ENCODE measurements at regions not wholly inside any gene's neighbourhood (a gene's known extent, or its start where the extent isn't known, plus 50 kb on each side); places are given as distances from the start of the nearest gene placed in this dataset.
A peak's percentile ranks its signal among the peaks of the same experiment; 100 is the strongest.
"Not testable (repeated sequence)": the region's sequence is repeated elsewhere in the genome, so short reads cannot be mapped to it uniquely, and the experiment has no call there.

GRCh38 chr2:87429206-87429930 lies 318.5 kb upstream of the PLGLB2 start:
- H3K36me3 ChIP-seq (ENCODE audit: control insufficient read depth in 1 of 2, insufficient read depth in 2 of 2, low read length in 1 of 2): not testable (repeated sequence)

GRCh38 chr2:87429931-87430275 lies 318.0 kb upstream of the PLGLB2 start:
- intact Hi-C loops (cut with DNase I); H3K9me3 ChIP-seq (ENCODE audit: control insufficient read depth, low read length); H3K27me3 ChIP-seq (ENCODE audit: control insufficient read depth in 1 of 2, insufficient read depth in 2 of 2, low read length in 1 of 2); H3K36me3 ChIP-seq (ENCODE audit: control insufficient read depth in 1 of 2, insufficient read depth in 2 of 2, low read length in 1 of 2); H3K4me1 ChIP-seq (ENCODE audit: control insufficient read depth in 1 of 2, insufficient read depth in 2 of 2, low read length in 2 of 2); ATAC-seq (ENCODE audit: low FRiP score); DNase-seq; H3K4me3 ChIP-seq (ENCODE audit: low read length in 2 of 2); H3K27ac ChIP-seq (ENCODE audit: low read depth in 1 of 2, low read length in 2 of 2): not testable (repeated sequence)
- 89 to 97% methylated on average over 3 of the region's 4 CpGs for WGBS, 2 donors

More at GRCh38 chr2:87429206-87429930, 318.5 kb upstream of the PLGLB2 start:
- H3K9me3 ChIP-seq (ENCODE audit: control insufficient read depth, low read length); H3K27ac ChIP-seq (ENCODE audit: low read depth in 1 of 2, low read length in 2 of 2); ATAC-seq (ENCODE audit: low FRiP score); intact Hi-C loops (cut with DNase I); H3K4me1 ChIP-seq (ENCODE audit: control insufficient read depth in 1 of 2, insufficient read depth in 2 of 2, low read length in 2 of 2); DNase-seq; H3K4me3 ChIP-seq (ENCODE audit: low read length in 2 of 2); H3K27me3 ChIP-seq (ENCODE audit: control insufficient read depth in 1 of 2, insufficient read depth in 2 of 2, low read length in 1 of 2): not testable (repeated sequence)
- WGBS, 2 donors: 85 to 96% methylated on average over 8 to 9 of the region's 9 CpGs

DNA sequence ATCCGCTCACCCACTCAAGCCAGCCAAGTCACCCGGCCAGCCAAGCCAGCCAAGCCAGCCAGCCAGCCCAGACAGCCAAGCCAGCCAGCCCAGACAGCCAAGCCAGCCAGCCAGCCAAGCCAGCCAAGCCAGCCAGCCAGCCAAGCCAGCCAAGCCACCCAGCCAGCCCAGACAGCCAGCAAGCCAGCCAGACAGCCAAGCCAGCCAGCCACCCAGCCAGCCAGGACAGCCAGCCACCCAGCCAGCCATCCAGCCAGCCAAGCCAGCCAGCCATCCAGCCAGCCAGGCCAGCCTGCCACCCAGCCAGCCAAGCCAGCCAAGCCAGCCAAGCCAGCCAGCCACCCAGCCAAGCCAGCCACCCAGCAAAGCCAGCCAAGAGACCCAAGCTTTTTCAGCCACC lies 316.8 kb upstream of the PLGLB2 start:
- WGBS, 2 donors: 83% methylated on average over 1 of the region's 2 CpGs; no CpG with 5 or more reads in 1 of the 2 donors
- DNase-seq; H3K9me3 ChIP-seq (ENCODE audit: control insufficient read depth, low read length); intact Hi-C loops (cut with DNase I); H3K4me1 ChIP-seq (ENCODE audit: control insufficient read depth in 1 of 2, insufficient read depth in 2 of 2, low read length in 2 of 2); H3K27me3 ChIP-seq (ENCODE audit: control insufficient read depth in 1 of 2, insufficient read depth in 2 of 2, low read length in 1 of 2); H3K4me3 ChIP-seq (ENCODE audit: low read length in 2 of 2); H3K27ac ChIP-seq (ENCODE audit: low read depth in 1 of 2, low read length in 2 of 2); H3K36me3 ChIP-seq (ENCODE audit: control insufficient read depth in 1 of 2, insufficient read depth in 2 of 2, low read length in 1 of 2); ATAC-seq (ENCODE audit: low FRiP score): not testable (repeated sequence)

GRCh38 chr2:87432711-87433453 lies 315.0 kb upstream of the PLGLB2 start:
- intact Hi-C loops (cut with DNase I); H3K27ac ChIP-seq (ENCODE audit: low read depth in 1 of 2, low read length in 2 of 2); H3K36me3 ChIP-seq (ENCODE audit: control insufficient read depth in 1 of 2, insufficient read depth in 2 of 2, low read length in 1 of 2); H3K4me1 ChIP-seq (ENCODE audit: control insufficient read depth in 1 of 2, insufficient read depth in 2 of 2, low read length in 2 of 2); DNase-seq; ATAC-seq (ENCODE audit: low FRiP score); H3K9me3 ChIP-seq (ENCODE audit: control insufficient read depth, low read length); H3K27me3 ChIP-seq (ENCODE audit: control insufficient read depth in 1 of 2, insufficient read depth in 2 of 2, low read length in 1 of 2); H3K4me3 ChIP-seq (ENCODE audit: low read length in 2 of 2): not testable (repeated sequence)
- 71 to 74% methylated on average over 1 of the region's 2 CpGs for WGBS, 2 donors

- H3K27ac ChIP-seq (ENCODE audit: low read depth in 1 of 2, low read length in 2 of 2); DNase-seq; ATAC-seq (ENCODE audit: low FRiP score); H3K9me3 ChIP-seq (ENCODE audit: control insufficient read depth, low read length); H3K27me3 ChIP-seq (ENCODE audit: control insufficient read depth in 1 of 2, insufficient read depth in 2 of 2, low read length in 1 of 2); intact Hi-C loops (cut with DNase I); H3K4me3 ChIP-seq (ENCODE audit: low read length in 2 of 2); H3K36me3 ChIP-seq (ENCODE audit: control insufficient read depth in 1 of 2, insufficient read depth in 2 of 2, low read length in 1 of 2); H3K4me1 ChIP-seq (ENCODE audit: control insufficient read depth in 1 of 2, insufficient read depth in 2 of 2, low read length in 2 of 2): not testable (repeated sequence)
- WGBS, 2 donors: 98 to 99% methylated on average over 3 of the region's 4 CpGs
These were observed 311.9 kb upstream of the PLGLB2 start for GRCh38 chr2:87436007-87436406.

DNA sequence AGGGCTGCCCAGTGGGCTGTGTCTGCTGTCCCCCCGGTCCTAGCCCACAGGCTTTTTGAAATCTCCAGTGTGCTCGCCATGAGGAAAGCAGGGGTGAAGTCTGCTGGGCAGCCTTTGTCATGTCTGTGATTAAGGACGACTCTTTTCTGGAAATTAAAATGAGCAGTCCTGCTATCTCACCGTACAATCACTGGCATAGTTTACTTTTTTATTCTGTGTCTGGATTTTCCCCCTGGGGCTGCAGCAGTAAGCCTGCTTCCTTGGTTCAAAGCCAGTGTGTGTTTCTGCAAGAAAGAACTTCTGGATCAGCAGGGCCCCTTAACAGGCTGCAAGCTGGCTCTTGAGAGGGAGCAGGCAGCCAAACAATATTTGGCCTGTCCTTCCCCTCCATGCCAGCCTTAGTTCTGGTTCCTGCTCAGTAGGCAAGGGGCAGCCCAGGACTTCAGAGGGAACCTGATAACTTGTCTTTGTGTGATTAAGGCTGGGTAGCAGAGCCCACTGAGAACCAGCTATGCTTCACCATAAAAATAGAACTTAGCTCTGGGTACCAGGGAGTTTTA lies 310.1 kb upstream of the PLGLB2 start:
- not testable (repeated sequence) for DNase-seq
- peak; percentile 39 for ATAC-seq (ENCODE audit: low FRiP score)

GRCh38 chr2:87438780-87439454 lies 309.0 kb upstream of the PLGLB2 start:
- intact Hi-C loops (cut with DNase I); H3K27ac ChIP-seq (ENCODE audit: low read depth in 1 of 2, low read length in 2 of 2); H3K27me3 ChIP-seq (ENCODE audit: control insufficient read depth in 1 of 2, insufficient read depth in 2 of 2, low read length in 1 of 2); ATAC-seq (ENCODE audit: low FRiP score); H3K4me3 ChIP-seq (ENCODE audit: low read length in 2 of 2); H3K4me1 ChIP-seq (ENCODE audit: control insufficient read depth in 1 of 2, insufficient read depth in 2 of 2, low read length in 2 of 2); H3K36me3 ChIP-seq (ENCODE audit: control insufficient read depth in 1 of 2, insufficient read depth in 2 of 2, low read length in 1 of 2); H3K9me3 ChIP-seq (ENCODE audit: control insufficient read depth, low read length): not testable (repeated sequence)
- peak in 1 of 2 donors; percentile 53 for DNase-seq
- 89 to 96% methylated on average over 6 of the region's 6 CpGs for WGBS, 2 donors

More for the DNA sequence above, 310.1 kb upstream of the PLGLB2 start:
- 0 to 9% methylated on average over 3 of the region's 4 CpGs for WGBS, 2 donors
- H3K4me1 ChIP-seq (ENCODE audit: control insufficient read depth in 1 of 2, insufficient read depth in 2 of 2, low read length in 2 of 2); H3K27ac ChIP-seq (ENCODE audit: low read depth in 1 of 2, low read length in 2 of 2); intact Hi-C loops (cut with DNase I); H3K4me3 ChIP-seq (ENCODE audit: low read length in 2 of 2); H3K27me3 ChIP-seq (ENCODE audit: control insufficient read depth in 1 of 2, insufficient read depth in 2 of 2, low read length in 1 of 2); H3K36me3 ChIP-seq (ENCODE audit: control insufficient read depth in 1 of 2, insufficient read depth in 2 of 2, low read length in 1 of 2); H3K9me3 ChIP-seq (ENCODE audit: control insufficient read depth, low read length): not testable (repeated sequence)

DNA sequence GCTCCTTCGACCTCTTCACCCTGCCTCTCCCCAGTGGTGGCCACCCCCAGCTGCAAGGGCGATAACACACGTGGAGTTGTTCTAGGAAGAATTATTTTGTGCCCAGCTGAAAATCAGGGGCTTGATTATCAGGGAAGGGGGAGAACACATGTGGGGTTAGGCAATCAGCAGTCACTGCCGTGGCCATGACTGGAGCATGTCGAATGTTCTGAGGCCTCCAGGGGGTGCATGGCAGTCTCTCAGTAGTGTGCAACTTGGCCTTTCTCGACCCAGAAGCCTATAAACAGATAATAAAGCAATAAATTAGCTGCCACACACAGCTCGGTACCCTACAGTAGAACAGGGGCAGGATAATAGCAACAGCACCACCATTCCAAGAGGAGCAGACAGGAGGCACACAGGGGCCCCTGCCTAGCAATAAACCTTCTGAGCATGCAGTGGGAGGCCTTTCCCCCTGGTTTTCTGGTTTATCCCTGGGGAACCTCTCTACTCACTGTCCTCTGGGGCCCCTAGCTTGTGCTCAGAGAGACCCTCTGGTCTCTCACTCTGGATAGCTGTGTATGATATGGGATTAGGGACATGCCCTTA lies 308.2 kb upstream of the PLGLB2 start:
- H3K36me3 ChIP-seq (ENCODE audit: control insufficient read depth in 1 of 2, insufficient read depth in 2 of 2, low read length in 1 of 2); DNase-seq; intact Hi-C loops (cut with DNase I); H3K4me3 ChIP-seq (ENCODE audit: low read length in 2 of 2); H3K27ac ChIP-seq (ENCODE audit: low read depth in 1 of 2, low read length in 2 of 2); H3K4me1 ChIP-seq (ENCODE audit: control insufficient read depth in 1 of 2, insufficient read depth in 2 of 2, low read length in 2 of 2); H3K27me3 ChIP-seq (ENCODE audit: control insufficient read depth in 1 of 2, insufficient read depth in 2 of 2, low read length in 1 of 2); H3K9me3 ChIP-seq (ENCODE audit: control insufficient read depth, low read length); ATAC-seq (ENCODE audit: low FRiP score): not testable (repeated sequence)
- WGBS, 2 donors: 86% methylated on average over 6 to 7 of the region's 7 CpGs

Measured in aorta (tissue), 5 donors.